ENCODE measurements at regions not wholly inside any gene's neighbourhood (a gene's known extent, or its start where the extent isn't known, plus 50 kb on each side); places are given as distances from the start of the nearest gene placed in this dataset.

GRCh38 chr14:84770030-84770429, 759.9 kb upstream of the FLRT2 start:
- CTCF ChIA-PET, result no interaction called here

GRCh38 chr14:84777356-84777755, 752.6 kb upstream of the FLRT2 start:
- H3K27ac ChIP-seq (ENCODE audit: extremely low read depth, low read depth, low read length), result no peak overlapping the region
- ChIA-PET POLR2A (no interaction called here), CTCF (no interaction called here)
- H3K4me1 ChIP-seq (ENCODE audit: control insufficient read depth, insufficient read depth, low read length), result no peaks in the 10 kb centered on the region
- TF ChIP-seq AEBP2 (tag by site-specific recombination; IDR thresholded peaks at IDR 0.05; ENCODE audit: borderline replicate concordance) (no peak), ZNF114 (tag by site-specific recombination; IDR thresholded peaks at IDR 0.05) (no peak), ZNF24 (tag by site-specific recombination; IDR thresholded peaks at IDR 0.05) (no peak), SP7 (tag by site-specific recombination; IDR thresholded peaks at IDR 0.05) (no peak), ZNF707 (tag by site-specific recombination; IDR thresholded peaks at IDR 0.05) (no peak), GLIS1 (tag by site-specific recombination; IDR thresholded peaks at IDR 0.05) (no peak), ZNF658 (tag by site-specific recombination; IDR thresholded peaks at IDR 0.05) (no peak), ZNF580 (tag by site-specific recombination; IDR thresholded peaks at IDR 0.05) (no peak), ZSCAN30 (tag by site-specific recombination; IDR thresholded peaks at IDR 0.05) (no peak), ZNF830 (tag by site-specific recombination; IDR thresholded peaks at IDR 0.05; ENCODE audit: low read depth) (no peak)
- no peak overlapping the region for H3K4me3 ChIP-seq (ENCODE audit: low read depth, low read length)
- H3K9me3 ChIP-seq (ENCODE audit: control insufficient read depth, insufficient read depth, low read depth, low read length), result no peaks in the 10 kb centered on the region
- H3K36me3 ChIP-seq (ENCODE audit: control insufficient read depth in 2 of 2, insufficient read depth in 1 of 2, low read length in 2 of 2), result no peaks in the 10 kb centered on the region

More at GRCh38 chr14:84770030-84770429, 759.9 kb upstream of the FLRT2 start:
- H3K4me3 ChIP-seq (ENCODE audit: low read depth, low read length), result no peak overlapping the region
- H3K36me3 ChIP-seq (ENCODE audit: control insufficient read depth in 2 of 2, insufficient read depth in 1 of 2, low read length in 2 of 2), result no peaks in the 10 kb centered on the region
- H3K27ac ChIP-seq (ENCODE audit: extremely low read depth, low read depth, low read length), result no peak overlapping the region
- H3K9me3 ChIP-seq (ENCODE audit: control insufficient read depth, insufficient read depth, low read depth, low read length), result no peaks in the 10 kb centered on the region
- POLR2A ChIA-PET, result no interaction called here
- H3K4me1 ChIP-seq (ENCODE audit: control insufficient read depth, insufficient read depth, low read length), result no peaks in the 10 kb centered on the region
- TF ChIP-seq INSM2 (tag by site-specific recombination; IDR thresholded peaks at IDR 0.05) (no peak), ZBTB20 (tag by site-specific recombination; IDR thresholded peaks at IDR 0.05) (no peak), ZNF132 (tag by site-specific recombination; IDR thresholded peaks at IDR 0.05; ENCODE audit: borderline replicate concordance) (no peak), FEZF1 (tag by site-specific recombination; IDR thresholded peaks at IDR 0.05) (no peak), EGR2 (tag by site-specific recombination; IDR thresholded peaks at IDR 0.05; ENCODE audit: low read depth) (no peak), ZNF433 (tag by site-specific recombination; IDR thresholded peaks at IDR 0.05; ENCODE audit: low read depth) (no peak), GLI4 (tag by site-specific recombination; IDR thresholded peaks at IDR 0.05) (no peak), ZNF169 (tag by site-specific recombination; IDR thresholded peaks at IDR 0.05) (no peak), ZNF701 (tag by site-specific recombination; IDR thresholded peaks at IDR 0.05) (no peak), ZNF580 (tag by site-specific recombination; IDR thresholded peaks at IDR 0.05) (no peak), ZNF571 (tag by site-specific recombination; IDR thresholded peaks at IDR 0.05) (no peak), GLIS2 (tag by site-specific recombination; IDR thresholded peaks at IDR 0.05) (no peak), ZNF292 (tag by site-specific recombination; IDR thresholded peaks at IDR 0.05; ENCODE audit: borderline replicate concordance, low read depth) (no peak), WT1 (tag by site-specific recombination; IDR thresholded peaks at IDR 0.05) (no peak), ZNF510 (tag by site-specific recombination; IDR thresholded peaks at IDR 0.05; ENCODE audit: insufficient replicate concordance) (no peak), ZNF2 (tag by site-specific recombination; IDR thresholded peaks at IDR 0.05) (no peak)
